HEK293 (cell line): ENCODE measurements at regions not wholly inside any gene's neighbourhood (a gene's known extent, or its start where the extent isn't known, plus 50 kb on each side); places are given as distances from the start of the nearest gene placed in this dataset.

Experiments
- BCL11A ChIP-seq: fragments of 450-650 bp; formaldehyde crosslinking; IDR thresholded peaks from 2 replicates; pipeline ENCODE4 v1.5.1; 2016; ENCODE audit warnings: low read depth, missing biosample characterization, missing genetic modification characterization
- GLI2 ChIP-seq: fragments of 450-650 bp; formaldehyde crosslinking; IDR thresholded peaks from 2 replicates; pipeline ENCODE4; 2017; ENCODE audit warnings: missing biosample characterization, missing genetic modification characterization, low read depth, borderline replicate concordance
- KLF16 ChIP-seq: fragments of 450-650 bp; formaldehyde crosslinking; IDR thresholded peaks from 2 replicates; pipeline ENCODE4 v1.5.1; 2017; ENCODE audit warnings: missing biosample characterization, missing genetic modification characterization
- SCRT2 ChIP-seq: fragments of 450-650 bp; formaldehyde crosslinking; IDR thresholded peaks from 2 replicates; pipeline ENCODE4 v1.5.1; 2016; ENCODE audit warnings: missing biosample characterization, missing genetic modification characterization
- TCF7L2 ChIP-seq: IDR thresholded peaks from 2 replicates; pipeline ENCODE4 v1.6.1; 2011; ENCODE audit warnings: low read depth, mild to moderate bottlenecking, inconsistent platforms, low read length, moderate library complexity, borderline replicate concordance
- YY1 ChIP-seq: fragments of 450-650 bp; formaldehyde crosslinking; IDR thresholded peaks from 2 replicates; pipeline ENCODE4 v1.5.1; 2018; ENCODE audit warnings: missing biosample characterization, missing genetic modification characterization
- ZNF138 ChIP-seq: fragments of 450-650 bp; formaldehyde crosslinking; IDR thresholded peaks from 2 replicates; pipeline ENCODE4 v1.5.1; 2016; ENCODE audit warnings: missing biosample characterization, missing genetic modification characterization, borderline replicate concordance
- ZNF140 ChIP-seq: fragments of 450-650 bp; formaldehyde crosslinking; IDR thresholded peaks from 2 replicates; pipeline ENCODE4 v1.5.1; 2016; ENCODE audit warnings: missing biosample characterization, missing genetic modification characterization
- ZNF184 ChIP-seq: fragments of 450-650 bp; IDR thresholded peaks from 2 replicates; pipeline ENCODE4 v1.5.1; 2018; ENCODE audit warnings: missing biosample characterization, mild to moderate bottlenecking, missing genetic modification characterization
- ZNF266 ChIP-seq: fragments of 450-650 bp; formaldehyde crosslinking; IDR thresholded peaks from 2 replicates; pipeline ENCODE4 v1.5.1; 2016; ENCODE audit warnings: missing biosample characterization, missing genetic modification characterization, low read depth
- ZNF274 ChIP-seq, 2 experiments: fragments of 200-500 bp in 1 of 2; fragments of 450-650 bp in 1 of 2; sonication (Bioruptor generic) in 1 of 2; formaldehyde crosslinking in 1 of 2; IDR thresholded peaks; 2 replicates each; pipeline versions ENCODE4 v1.5.1 to v1.6.1; 2014 to 2016; ENCODE audit warnings: borderline replicate concordance in 1 of 2, inconsistent platforms in 1 of 2, low read length in 1 of 2, missing biosample characterization in 1 of 2, missing genetic modification characterization in 1 of 2
- ZNF785 ChIP-seq: fragments of 450-650 bp; formaldehyde crosslinking; IDR thresholded peaks from 2 replicates; pipeline ENCODE4 v1.5.1; 2016; ENCODE audit warnings: missing biosample characterization, missing genetic modification characterization
- TF ChIP-seq, protein P1 (sequence below): fragments of 450-650 bp; formaldehyde crosslinking; IDR thresholded peaks from 2 replicates; pipeline ENCODE4 v1.5.1; 2016; ENCODE audit warnings: missing biosample characterization, missing genetic modification characterization

- TF ChIP-seq ZNF266 (no peak), TCF7L2 (no peak), KLF16 (no peak), ZNF785 (tag by site-specific recombination) (no peak), ZNF274 (IDR thresholded peaks at IDR 0.05; ENCODE audit: low read length) (no peak), ZNF274 (tag by site-specific recombination; IDR thresholded peaks at IDR 0.05; ENCODE audit: borderline replicate concordance) (no peak), ZNF140 (no peak), ZNF184 (no peak), SCRT2 (tag by site-specific recombination) (no peak), YY1 (tag by site-specific recombination) (no peak), ZNF138 (tag by site-specific recombination) (no peak), GLI2 (tag by site-specific recombination) (no peak), BCL11A (tag by site-specific recombination) (no peak)
- TF ChIP-seq, protein P1, sequence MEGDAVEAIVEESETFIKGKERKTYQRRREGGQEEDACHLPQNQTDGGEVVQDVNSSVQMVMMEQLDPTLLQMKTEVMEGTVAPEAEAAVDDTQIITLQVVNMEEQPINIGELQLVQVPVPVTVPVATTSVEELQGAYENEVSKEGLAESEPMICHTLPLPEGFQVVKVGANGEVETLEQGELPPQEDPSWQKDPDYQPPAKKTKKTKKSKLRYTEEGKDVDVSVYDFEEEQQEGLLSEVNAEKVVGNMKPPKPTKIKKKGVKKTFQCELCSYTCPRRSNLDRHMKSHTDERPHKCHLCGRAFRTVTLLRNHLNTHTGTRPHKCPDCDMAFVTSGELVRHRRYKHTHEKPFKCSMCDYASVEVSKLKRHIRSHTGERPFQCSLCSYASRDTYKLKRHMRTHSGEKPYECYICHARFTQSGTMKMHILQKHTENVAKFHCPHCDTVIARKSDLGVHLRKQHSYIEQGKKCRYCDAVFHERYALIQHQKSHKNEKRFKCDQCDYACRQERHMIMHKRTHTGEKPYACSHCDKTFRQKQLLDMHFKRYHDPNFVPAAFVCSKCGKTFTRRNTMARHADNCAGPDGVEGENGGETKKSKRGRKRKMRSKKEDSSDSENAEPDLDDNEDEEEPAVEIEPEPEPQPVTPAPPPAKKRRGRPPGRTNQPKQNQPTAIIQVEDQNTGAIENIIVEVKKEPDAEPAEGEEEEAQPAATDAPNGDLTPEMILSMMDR (tag by site-specific recombination) = no peak
These were observed 527.5 kb downstream of the INHBA start for GRCh38 chr7:41175435-41175834.
